GM21390 (cell line): ENCODE measurements at regions not wholly inside any gene's neighbourhood (a gene's known extent, or its start where the extent isn't known, plus 50 kb on each side); places are given as distances from the start of the nearest gene placed in this dataset.
"Not testable (repeated sequence)": the region's sequence is repeated elsewhere in the genome, so short reads cannot be mapped to it uniquely, and the experiment has no call there.

Source experiments
- ATAC-seq: cut with Tn5 transposase; IDR thresholded peaks from one replicate; pipeline ENCODE4 v1.9.1; 2021; ENCODE audit not compliant: unreplicated experiment

DNA sequence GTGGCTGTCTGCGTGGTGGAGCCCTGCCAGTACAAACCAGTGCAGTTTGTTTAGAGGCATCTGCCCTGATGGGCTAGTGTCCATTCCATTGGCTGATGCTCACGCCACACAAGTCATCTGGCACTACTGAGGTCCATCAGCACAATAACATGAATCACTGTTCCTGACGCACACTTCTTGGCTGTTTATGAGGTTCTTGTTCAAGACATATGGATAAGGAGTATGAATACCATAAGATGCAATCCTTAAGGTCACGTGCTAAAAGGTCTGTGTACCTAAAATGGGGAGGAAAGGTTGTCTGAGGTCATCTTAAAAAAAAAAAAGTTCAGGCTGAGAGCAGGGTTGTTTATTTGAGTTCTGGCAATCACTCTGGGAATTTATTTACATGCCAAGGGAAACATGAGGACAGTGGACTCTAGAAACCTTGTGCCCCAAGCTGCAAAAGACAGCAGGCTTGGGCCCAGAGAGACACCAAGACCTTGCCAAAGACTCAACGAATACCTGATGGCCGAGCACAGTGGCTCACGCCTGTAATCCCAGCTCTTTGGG is 54.1 kb upstream of the SHLD1 start:
- ATAC-seq, result no peak

DNA sequence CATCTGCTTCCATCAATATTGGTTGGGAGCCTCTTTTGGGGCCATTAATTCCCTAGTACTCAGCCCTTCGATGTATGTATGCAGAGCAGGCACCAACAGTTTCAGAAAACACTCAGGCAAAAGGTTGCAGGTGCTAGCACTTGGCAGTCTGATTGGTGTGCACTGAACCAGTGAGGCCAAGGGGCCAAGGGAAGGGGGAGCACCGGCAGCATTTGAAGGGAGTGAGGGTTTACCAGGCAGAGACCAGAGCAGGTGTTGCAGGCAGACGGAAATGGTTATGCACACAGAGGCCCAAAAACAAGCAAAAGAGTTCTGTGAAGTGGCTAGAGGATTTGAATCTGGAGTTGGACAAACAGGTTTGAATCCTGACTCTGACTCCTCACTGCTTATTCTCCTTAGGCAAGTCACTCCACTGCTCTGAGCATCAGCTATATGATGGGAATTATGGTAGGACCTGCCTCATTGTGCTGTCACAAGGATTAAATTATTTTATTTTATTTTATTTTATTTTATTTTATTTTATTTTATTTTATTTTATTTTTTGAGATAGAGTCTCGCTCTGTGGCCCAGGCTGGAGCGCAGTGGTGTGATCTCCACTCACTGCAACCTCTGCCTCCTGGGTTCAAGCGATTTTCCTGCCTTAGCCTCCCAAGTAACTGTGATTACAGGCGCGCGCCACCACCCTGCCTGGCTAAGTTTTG is 58.1 kb upstream of the SHLD1 start:
- ATAC-seq, result peak; percentile 99

DNA sequence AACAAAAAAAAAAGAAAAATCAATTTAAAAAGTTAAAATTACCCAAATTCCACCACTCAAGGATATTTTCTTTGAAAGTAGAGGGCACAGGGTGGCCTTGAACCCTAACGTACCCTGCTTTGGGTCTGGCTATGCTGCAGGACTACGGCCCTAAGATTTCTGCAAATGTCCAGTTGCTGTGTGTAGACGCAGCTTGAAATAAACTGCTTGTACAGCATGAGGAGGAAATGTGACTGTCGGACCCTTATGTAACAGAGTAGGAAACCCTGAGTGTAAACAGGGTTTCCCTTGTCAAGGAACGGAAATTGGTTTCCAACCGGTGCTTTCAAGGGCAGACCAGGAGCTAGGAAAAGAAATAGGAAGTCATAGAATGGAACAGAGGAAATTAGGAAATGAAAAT is 60.7 kb upstream of the SHLD1 start:
- no peak for ATAC-seq

DNA sequence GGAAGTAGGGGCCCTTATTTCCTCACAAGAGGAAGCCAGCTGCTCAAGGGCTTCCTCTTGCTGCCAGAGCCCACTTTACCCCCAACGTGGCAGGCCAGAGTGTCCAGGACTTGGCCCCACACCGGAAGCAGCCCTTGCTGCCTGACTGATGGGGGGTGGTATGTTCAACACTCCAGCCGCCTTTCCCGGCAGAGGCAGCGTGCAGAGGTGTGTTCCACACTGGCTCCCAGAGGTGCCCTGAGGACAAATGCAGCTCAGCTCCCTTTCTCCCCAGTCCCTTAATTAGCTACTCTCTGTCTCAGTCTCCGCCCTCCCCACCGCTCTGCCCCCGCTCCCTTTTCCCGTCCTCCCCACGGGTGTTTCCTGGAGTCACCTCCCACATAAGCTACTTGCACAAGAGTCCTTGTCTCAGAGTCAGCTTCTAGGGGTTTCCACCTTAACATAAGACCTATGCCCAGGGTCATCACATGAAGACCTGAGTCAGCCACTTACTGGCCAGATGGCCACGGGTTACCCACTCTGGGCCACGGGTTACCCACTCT is 61.7 kb upstream of the SHLD1 start:
- ATAC-seq, result no peak

DNA sequence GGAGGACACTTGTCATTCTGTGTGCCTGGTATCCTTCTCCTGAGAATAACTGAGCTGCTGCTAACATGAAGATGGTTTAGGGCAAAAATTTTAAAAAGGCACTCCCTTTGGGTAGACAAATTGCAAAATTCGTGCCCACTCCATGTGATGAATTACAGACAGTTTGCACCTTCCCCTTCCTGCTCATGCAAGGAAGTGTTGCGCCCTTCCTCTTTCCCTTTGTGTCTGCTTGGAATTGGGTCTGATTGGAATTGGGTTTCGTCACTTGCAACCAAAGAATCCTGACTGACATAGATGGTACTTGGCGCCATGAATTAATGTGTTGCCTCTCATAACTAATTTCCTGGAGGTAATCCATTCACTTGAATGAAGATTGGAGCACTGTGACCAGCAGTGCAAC is 62.3 kb upstream of the SHLD1 start:
- ATAC-seq, result no peak

DNA sequence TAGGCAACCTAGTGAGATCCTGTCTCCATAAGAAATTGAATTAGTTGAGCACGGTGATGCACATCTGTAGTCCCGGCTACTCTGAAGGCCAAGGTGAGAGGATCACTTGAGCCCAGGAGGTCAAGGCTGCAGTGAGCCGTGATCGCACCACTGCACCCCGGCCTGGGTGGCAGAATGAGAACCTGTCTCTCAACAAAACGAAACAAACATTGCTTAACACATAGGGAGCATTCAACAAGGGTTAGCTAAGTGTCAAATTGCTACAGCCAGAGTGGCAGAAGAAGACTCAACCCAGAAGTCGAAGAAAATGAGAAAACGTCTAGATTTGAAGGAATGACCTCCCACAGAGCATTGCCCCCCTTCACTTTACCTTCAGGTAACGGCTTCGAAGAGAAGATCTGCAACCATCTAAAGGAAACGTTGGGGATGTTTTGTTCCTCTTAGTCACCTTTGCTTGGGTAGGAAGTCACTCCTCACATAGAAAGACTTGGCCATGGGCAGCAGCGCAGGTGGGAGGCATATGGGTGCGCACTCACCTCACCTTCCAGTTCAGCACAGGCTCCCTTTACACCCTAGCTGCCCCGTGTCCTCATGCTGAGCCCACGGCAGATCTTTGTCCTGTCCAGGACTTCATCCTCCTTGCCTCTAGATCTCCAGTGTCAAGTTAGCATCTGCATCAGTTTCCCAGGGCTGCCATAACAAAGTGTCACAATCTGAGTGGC is 63.7 kb upstream of the SHLD1 start:
- no peak for ATAC-seq

DNA sequence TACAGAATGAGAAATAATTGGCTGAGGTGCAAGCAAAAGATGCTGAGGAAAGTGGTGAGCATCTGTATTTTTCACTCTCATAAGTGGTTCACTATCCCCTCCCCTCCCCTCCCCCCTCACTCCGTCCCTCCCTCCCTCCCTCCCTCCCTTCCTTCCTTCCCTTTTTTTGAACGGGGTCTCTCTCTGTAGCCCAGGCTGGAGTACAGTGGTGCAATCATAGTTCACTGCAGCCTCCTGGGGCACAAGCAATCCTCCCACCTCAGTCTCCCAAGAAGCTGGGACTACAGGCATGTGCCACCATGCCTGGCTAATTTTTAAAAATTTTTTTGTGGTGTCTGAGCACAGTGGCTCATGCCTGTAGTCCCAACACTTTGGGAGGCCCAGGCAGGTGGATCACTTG is 67.6 kb upstream of the SHLD1 start:
- ATAC-seq, result not testable (repeated sequence)

DNA sequence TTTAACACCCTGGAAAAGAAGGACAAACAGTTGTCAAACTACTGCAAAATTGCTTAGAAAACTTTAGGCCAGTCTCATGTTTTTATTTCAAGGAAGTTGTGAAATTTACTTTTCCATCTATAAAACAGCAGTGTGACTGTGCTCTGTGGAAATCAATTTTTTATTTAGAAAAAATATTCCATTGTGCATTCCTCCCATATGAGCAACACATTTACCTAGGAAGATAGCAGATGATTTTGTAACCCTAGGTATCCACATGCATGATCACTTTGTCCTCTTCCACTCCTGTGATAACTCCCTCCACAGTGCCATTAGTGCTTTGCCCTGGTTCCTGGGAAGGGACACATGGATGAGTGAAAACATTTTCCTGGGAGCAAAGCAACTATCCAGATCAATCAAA is 69.4 kb upstream of the GPCPD1 start:
- ATAC-seq, result no peak

DNA sequence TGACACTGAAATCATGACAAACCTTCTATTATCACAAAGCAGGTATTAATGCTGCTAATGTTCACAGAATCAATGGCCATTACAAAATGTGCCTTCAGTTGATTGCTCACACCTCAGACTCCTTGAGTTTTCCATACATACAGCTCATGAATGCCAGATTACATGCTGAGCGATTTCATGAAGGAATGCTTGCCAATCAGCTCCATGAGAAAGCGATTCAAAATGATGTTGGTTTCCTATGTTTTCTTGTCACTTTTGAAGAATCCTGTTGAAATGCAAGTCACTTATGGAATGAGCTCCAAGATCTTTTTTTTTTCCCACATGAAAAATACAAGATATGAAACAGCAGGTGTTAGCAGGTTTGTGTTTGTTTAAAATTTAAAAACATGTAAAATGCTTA is 68.0 kb upstream of the GPCPD1 start:
- ATAC-seq, result no peak

DNA sequence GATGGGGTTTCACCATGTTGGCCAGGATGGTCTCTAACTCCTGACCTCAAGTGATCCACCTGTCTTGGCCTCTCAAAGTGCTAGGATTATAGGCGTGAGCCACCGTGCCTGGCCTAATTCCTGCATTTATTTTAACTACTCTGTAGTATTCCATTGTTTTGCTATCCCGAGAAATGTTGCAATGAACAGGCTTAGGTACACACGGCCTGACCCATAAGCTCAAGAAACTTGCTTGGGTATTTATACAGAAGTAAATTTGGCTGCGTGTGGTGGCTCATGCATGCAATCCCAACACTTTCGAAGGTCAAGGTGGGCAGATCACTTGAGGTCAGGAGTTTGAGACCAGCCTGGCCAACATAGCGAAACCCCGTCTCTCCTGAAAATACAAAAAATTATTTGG is 67.1 kb upstream of the GPCPD1 start:
- ATAC-seq, result not testable (repeated sequence)

DNA sequence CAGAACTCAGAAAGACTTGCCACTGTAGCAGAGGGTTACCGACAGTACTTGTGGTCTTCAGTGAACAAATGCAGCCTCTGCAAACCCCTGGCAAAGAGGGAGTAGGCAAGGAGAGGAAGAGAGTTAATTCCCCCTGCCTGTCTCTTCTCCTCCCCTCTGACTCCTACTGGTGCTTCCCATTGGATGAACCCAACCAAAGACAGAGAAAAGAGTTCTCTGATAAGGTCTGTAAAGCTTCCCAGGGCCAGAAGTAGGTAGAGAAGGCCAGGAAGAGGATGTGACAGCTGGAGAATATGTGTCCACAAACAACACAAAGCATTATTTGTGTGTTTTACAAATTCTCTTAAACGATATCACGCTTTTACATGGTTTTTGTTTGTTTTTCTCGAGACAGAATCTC is 66.6 kb upstream of the GPCPD1 start:
- no peak for ATAC-seq

DNA sequence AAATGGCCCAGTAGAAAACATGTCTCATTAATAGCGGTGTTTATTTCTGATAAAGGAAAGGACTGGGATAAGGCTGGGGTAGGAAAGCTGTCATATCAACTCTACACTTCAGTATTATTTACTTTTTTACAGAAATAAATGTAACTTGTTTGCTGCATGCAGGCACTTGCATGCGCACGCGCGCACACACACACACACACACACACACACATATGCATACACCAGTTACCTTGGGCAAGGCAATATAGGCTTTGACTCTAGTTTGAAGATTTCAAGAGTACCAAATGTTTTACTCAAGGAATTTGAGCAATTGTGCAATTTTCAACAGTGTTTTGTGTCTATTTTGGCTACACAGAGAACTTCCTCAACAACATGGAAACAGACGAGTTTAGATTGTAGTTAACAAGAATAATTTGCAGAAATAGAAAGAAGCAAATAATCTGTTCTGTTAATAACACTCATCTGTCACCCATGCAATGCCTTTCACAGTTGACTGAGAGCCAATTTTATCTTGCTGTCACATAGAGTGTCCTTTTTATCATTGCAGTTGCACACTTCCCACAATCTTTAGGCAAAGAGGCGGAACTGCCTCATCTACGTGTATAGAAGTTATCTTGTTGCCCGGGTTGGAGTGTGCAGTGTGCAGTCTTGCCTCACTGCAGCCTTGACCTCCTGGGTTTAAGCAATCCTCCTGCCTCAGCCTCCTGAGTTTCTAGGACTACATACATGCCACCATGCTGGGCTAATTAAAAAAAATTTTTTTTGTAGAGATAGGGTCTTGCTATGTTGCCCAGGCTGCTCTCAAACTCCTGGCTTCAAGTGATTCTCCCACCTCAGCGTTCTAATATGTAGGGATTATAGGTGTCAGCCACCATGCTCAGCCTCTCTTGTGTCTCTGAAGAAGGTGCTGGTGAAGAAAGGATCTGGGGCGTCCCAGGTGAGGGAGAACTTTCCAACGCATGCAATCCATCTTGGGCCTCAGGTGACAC is 64.6 kb upstream of the GPCPD1 start:
- ATAC-seq, result no peak

DNA sequence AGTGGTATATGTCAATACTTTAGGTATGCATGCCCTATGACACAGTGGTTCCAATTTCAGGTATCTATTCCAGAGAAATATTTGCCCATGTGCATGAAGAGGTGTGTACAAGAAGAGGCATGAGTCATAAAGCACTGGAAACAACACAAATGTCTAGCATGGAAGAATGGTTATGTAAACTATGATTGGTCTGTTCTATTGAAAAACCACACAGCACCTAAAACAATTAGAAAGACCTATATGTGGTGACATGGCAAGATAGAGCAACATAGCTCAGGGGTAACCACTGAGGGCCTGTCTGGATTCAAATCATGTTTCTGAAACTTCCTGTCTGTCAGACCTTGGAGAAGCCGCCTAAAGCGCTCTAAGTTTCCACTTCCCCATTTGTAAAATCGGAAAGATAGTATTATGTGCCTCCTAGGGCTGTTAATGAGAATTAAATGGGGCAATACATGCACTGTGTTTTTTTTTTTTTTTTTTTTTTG is 63.4 kb upstream of the GPCPD1 start:
- peak; percentile 91 for ATAC-seq

DNA sequence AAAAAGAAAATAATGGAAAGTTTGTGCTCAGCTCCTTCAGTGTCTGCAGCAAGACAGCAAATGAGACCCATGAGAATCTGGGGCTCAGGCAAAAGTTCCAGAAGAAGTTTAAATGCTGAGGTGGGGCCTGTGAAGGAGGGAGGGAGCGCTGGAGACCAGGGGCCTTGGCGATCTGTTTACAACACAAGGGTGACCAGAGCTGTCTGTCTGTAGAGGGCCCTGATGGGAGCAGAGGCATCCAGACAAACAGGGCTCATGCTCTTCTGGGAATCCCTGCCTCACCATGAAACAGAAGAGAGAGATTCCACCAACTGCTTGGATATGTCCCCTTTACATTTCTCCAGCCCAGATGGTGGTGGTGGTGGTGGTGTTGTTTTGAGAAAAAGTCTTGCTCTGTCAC is 60.1 kb upstream of the GPCPD1 start:
- ATAC-seq, result no peak

DNA sequence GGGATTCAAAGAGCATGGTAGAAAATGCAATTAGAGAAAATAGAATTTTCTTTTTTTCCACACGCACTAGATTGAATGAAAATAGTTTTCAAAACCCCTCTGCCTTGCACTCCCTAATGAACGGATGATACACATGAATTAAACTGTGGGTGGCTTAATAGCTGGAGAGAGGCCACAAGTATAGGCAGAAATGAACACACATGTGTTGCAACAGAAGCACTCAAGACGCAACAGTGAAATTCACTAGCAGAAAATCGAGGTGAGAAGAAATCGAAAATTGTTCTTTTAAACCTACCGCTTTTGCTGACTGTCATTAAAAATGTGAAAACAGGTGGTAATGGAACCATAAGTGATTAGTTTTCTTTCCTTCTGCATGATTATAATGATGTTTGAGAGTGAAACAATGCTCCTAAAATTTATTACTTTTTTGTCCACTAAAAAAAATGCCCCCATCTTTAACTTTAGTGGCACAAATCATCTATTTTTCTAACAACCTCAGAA is 59.3 kb upstream of the GPCPD1 start:
- ATAC-seq, result no peak

DNA sequence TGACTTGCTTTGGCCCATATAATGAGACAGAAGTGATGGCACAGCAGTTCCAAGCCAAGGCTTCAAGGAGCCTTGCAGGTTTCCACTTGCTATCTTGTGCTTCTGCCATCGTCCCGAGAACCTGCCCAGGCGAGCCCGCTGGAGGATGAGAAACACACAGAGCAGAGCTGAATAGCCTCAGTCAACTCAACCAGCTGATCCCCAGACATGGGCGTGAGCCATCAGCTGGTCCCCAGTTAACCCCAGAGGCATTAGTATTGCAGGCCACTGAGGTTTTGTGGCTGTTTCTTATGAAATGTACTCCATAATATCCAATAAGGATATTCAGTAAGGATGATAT is 57.7 kb upstream of the GPCPD1 start:
- ATAC-seq, result no peak

DNA sequence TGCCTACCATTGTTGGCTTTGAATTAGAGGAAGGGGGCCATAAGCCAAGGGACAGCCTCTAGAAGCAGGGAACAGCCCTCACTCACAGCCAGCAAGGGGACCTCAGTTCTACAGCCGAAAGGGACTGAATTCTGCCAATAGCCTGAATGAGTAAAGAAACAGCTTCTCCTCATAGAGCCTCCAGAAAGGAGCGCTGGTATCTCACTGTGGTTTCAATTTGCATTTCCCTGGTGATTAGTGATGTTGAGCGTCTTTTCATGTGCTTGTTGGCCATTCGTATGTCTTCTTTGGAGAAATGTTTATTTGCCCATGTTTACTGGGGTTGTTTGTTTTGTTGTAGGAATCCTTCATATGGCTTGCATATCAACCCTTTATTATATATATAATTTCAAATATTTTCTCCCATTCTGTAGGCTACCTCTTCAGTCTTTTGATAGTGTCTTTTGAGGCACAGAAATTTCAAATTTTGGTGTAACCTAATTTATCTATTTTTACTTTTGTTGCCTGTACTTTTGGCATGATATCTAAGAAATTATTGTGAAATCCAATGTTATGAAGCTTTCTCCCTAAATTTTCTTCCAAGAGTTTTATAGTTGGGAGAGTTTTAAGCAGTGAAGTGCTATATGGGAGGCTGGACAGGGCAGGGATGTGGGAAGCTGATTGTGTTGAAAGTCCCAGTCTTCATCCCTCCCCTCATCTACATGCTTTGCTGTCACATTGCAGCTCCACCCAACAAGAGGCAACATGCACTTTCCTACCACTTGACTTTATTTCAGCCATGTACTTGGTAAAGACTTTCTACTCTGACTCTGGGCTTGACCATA is 57.1 kb upstream of the GPCPD1 start:
- peak; percentile 58 for ATAC-seq

DNA sequence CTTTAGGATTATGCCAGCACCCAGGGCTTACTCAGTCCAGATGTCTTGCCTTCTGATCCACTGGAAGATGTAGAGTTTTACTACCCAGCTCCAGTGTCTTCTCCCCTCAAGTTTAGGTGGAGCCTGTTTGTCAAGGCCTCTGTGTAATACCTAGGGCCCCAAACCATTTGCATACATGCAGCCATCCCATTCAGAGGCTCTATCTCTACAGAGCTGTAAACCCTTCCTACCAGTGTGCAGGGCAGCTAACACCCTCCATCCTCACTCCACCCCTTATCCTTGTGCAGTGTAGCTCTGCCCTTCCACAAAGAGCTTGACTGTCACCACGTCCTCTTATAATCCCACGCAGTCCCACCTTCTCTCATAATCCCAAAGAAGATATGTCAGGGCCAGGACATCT is 54.6 kb upstream of the GPCPD1 start:
- no peak for ATAC-seq

DNA sequence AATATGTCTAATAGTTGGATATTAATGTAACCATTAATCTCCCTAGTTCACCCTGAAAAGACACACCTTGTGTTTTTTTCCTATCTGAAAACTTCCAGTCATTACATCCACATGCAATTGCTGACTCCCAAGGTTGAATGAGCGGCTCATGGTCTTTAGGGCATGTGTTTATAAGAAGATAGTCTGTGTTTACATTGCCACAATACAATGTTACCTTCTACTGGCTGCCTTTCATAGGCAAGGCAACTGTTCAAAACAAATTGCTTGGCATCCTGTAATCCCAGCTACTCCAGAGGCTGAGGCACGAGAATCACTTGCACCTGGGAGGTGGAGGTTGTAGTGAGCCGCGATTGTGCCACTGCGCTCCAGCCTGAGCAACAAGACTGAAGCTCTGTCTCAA is 52.6 kb upstream of the GPCPD1 start:
- ATAC-seq, result no peak

DNA sequence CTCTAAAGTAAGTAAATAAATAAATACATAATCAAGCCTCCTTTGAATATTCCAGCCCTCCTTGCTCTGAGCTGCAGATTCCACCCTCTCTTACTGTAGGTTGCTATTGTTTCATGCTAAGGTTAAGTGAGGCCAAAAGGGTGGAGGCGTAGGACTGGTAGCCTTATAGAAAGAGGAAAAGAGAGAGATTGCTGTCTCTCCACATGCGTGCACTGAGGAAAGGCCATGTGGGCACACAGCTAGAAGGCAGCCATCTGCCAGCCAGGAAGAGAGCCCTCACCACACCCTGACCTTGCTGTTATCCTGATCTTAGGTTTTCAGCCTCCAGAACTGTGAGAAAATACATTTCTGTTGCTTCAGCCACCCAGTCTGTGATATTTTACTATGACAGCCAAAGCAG is 52.0 kb upstream of the GPCPD1 start:
- no peak for ATAC-seq
